Heart left ventricle (tissue), 16 donors: ENCODE measurements at regions not wholly inside any gene's neighbourhood (a gene's known extent, or its start where the extent isn't known, plus 50 kb on each side); places are given as distances from the start of the nearest gene placed in this dataset.

Source experiments
- ATAC-seq, 4 donors: fragments of 200-7000 bp; cut with Tn5 transposase; one replicate each; pipeline ENCODE4 v1.9.1; 2020 to 2022; ENCODE audit warnings: moderate library complexity in 4 of 4, mild to moderate bottlenecking in 3 of 4, moderate number of reproducible peaks in 1 of 4
- DNase-seq, 5 donors: peaks; one replicate each; pipeline ENCODE4 v3.0.0-alpha.2; 2020
- H3K27ac ChIP-seq, 12 donors: fragments of 200-600 bp; sonication (generic) in 4 of 12; one replicate each; pipeline versions ENCODE4 v1.5.0 to v1.8.0; 2016 to 2022; ENCODE audit warnings: mild to moderate bottlenecking in 2 of 12
- H3K27me3 ChIP-seq, 9 donors: fragments of 200-600 bp; sonication (generic) in 2 of 9; one replicate each; pipeline versions ENCODE4 v1.5.1 to v1.8.0; 2016 to 2022; ENCODE audit warnings: mild to moderate bottlenecking in 3 of 9
- H3K36me3 ChIP-seq, 9 donors: fragments of 200-600 bp; sonication (generic) in 2 of 9; one replicate each; pipeline versions ENCODE4 v1.5.0 to v1.8.0; 2018 to 2022; ENCODE audit warnings: mild to moderate bottlenecking in 2 of 9
- H3K4me1 ChIP-seq, 12 donors: fragments of 200-600 bp; sonication (generic) in 4 of 12; one replicate each; pipeline versions ENCODE4 v1.5.0 to v1.8.0; 2016 to 2022; ENCODE audit warnings: mild to moderate bottlenecking in 3 of 12
- H3K4me3 ChIP-seq, 12 donors: fragments of 200-600 bp; sonication (generic) in 4 of 12; one replicate each; pipeline versions ENCODE4 v1.5.0 to v1.8.0; 2017 to 2022; ENCODE audit warnings: mild to moderate bottlenecking in 9 of 12, moderate library complexity in 4 of 12
- H3K9me3 ChIP-seq, 12 donors: fragments of 200-600 bp; sonication (generic) in 4 of 12; one replicate each; pipeline versions ENCODE4 v1.5.0 to v1.8.0; 2016 to 2022; ENCODE audit warnings: mild to moderate bottlenecking in 1 of 12
- POLR2A ChIP-seq, 2 donors: fragments of 450-650 bp; IDR thresholded peaks; one replicate each; pipeline ENCODE4 v1.6.1; 2017; ENCODE audit warnings: antibody characterized with exemption in 2 of 2, mild to moderate bottlenecking in 2 of 2, moderate library complexity in 2 of 2
- WGBS, 4 donors: extraction: QIAGEN DNeasy Blood & Tissue Kit in 2 of 4; methylation state at CpG; one replicate each; pipeline versions ENCODE4 v1.1.5 to v1.1.7; 2013 to 2018; 5-methylcytosine and 5-hydroxymethylcytosine counted together
- intact Hi-C, 10 donors: fragments of 100-400 bp; cut with DNase I; formaldehyde crosslinking; loops; one replicate each; pipeline versions ENCODE4 v1.11.1 to v1.14.2; 2022
- TF ChIP-seq, protein P1 (sequence below), 12 donors: fragments of 200-600 bp; sonication (generic) in 4 of 12; IDR thresholded peaks; one replicate each; pipeline versions ENCODE4 v1.5.0 to v1.8.0; 2018 to 2022; ENCODE audit warnings: antibody characterized with exemption in 12 of 12, mild to moderate bottlenecking in 5 of 12
- donor health status: ischemic (EF 13 %, LVEDD 7.1; RV severe dilation, severe dysfunction).
- donor health status: healthy with polysubstance abuse.
- donor health status: DM: no; HTN: yes; CAD: no.
- donor health status: DM: no; HTN: no; CAD: no.
- donor health status: ischemic (EF 25% LVEDD 6.9; RV normal size, moderate dysfunction).
- donor health status: ischemic (EF 25% LVEDD 5.7; RV mildly dilated, moderate dysfunction).
- donor health status: healthy.
- donor health status: DM: yes; HTN: yes; CAD: no.
- donor health status: ischemic (EF 35%, LVEDD 5.7; RV mildly dilated, moderate dysfunction).
- donor health status: nonischemic (EF 11% LVEDD 7.7; RV severe dilation, severe dysfunction).
- donor health status: DM: yes; HTN: yes; CAD: no.
- donor health status: PGD.
- donor health status: ischemic (EF 29% LVEDD 5.4; RV normal size, mild dysfunction).
- donor health status: nonischemic (EF 23%, LVEDD 6.1; RV moderate dilation, normal function).

DNA sequence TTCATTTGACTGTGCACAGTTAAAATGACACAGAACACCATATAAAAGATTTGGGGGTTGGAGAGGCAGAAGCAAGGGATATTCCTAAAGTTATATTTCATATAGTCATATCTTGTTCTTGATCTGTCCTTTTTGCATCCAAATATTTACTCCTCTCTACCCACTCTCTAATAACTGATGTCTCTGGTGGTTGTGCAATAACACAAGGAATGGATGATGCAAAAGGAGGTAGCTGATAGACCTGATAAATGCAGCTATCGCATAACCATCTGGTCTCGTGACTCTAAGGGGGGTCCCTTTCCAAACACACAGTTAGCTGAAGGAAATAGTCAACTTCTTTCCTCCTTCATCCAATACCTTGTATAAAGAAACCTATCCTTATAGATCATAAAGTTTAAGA, 123.1 kb downstream of the POLR1F start:
- intact Hi-C loops, result no loop called here
- no peaks in the 10 kb centered on the region for H3K4me1 ChIP-seq

DNA sequence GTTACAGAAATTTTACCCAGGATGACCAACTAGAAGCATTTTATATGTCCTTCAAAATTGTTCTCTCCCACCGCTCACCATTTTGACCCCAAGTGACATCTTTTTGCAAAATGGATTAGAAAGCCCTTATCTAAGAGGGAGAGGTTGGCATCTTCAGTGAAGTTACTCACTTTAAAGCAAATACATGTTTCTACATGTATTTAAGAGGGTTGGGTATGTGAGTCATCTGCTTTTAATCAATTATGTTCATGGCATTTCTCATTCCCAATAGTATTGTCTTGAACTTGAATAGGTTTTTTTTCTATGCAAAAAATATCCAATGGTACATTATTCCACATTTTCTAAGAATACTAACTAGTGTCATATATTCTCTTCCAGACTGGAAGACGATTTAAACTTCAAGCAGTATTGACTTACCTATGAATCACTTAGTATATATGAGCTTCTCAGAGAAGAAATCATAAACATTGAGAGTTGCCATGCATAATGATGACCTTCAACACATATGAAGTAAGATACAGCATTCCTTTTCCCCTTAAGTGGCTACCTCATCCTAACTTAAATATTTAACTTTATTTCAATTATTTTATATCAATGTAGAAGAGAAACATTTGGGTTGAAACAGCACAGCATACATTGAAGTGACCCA, 132.8 kb downstream of the POLR1F start:
- DNase-seq, result no peak
- Histone ChIP-seq H3K4me3 (no peak overlapping the region), H3K27me3 (no peaks in the 10 kb centered on the region), H3K36me3 (no peaks in the 10 kb centered on the region), H3K4me1 (no peaks in the 10 kb centered on the region), H3K9me3 (no peaks in the 10 kb centered on the region), H3K27ac (no peak overlapping the region)
- TF ChIP-seq POLR2A (IDR thresholded peaks at IDR 0.05), result no peak
- TF ChIP-seq, protein P1, sequence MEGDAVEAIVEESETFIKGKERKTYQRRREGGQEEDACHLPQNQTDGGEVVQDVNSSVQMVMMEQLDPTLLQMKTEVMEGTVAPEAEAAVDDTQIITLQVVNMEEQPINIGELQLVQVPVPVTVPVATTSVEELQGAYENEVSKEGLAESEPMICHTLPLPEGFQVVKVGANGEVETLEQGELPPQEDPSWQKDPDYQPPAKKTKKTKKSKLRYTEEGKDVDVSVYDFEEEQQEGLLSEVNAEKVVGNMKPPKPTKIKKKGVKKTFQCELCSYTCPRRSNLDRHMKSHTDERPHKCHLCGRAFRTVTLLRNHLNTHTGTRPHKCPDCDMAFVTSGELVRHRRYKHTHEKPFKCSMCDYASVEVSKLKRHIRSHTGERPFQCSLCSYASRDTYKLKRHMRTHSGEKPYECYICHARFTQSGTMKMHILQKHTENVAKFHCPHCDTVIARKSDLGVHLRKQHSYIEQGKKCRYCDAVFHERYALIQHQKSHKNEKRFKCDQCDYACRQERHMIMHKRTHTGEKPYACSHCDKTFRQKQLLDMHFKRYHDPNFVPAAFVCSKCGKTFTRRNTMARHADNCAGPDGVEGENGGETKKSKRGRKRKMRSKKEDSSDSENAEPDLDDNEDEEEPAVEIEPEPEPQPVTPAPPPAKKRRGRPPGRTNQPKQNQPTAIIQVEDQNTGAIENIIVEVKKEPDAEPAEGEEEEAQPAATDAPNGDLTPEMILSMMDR (IDR thresholded peaks at IDR 0.05), result no peak
- intact Hi-C loops, result no loop called here
- no peak for ATAC-seq
- WGBS, 4 donors, result 55 to 77% (median 68%) methylated on average over 2 of the region's 2 CpGs

More for the DNA sequence above, 123.1 kb downstream of the POLR1F start:
- DNase-seq (no peak), ATAC-seq (no peak)
- WGBS, 4 donors, result 80 to 86% (median 83%) methylated on average over 2 of the region's 2 CpGs
- no peak for TF ChIP-seq POLR2A (IDR thresholded peaks at IDR 0.05)
- TF ChIP-seq, protein P1 (IDR thresholded peaks at IDR 0.05), result no peak
- Histone ChIP-seq H3K27ac (no peak overlapping the region), H3K4me3 (no peak overlapping the region), H3K9me3 (peaks cover 0 to under 1% (median 0%) of the 10 kb centered on the region in 12 donors), H3K27me3 (no peaks in the 10 kb centered on the region), H3K36me3 (no peaks in the 10 kb centered on the region)

DNA sequence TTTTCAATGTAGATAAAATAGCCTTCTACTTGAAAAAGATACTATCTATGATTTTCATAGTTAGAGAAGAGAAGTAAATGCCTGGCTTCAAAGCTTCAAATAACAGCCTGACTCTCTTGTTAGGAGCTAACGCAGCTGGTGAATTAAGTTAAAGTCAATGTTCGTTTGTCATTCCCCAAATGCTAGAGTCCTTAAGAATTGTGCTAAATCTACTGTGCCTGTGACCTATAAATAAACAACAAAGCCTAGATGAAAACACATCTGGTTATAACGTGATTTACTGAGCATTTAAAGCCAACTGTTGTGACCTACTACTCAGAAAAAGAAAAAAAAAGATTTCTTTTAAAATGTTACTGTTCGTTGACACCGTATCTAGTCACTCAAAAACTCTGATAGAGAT, 134.7 kb downstream of the POLR1F start:
- TF ChIP-seq, protein P1 (IDR thresholded peaks at IDR 0.05), result no peak
- no peak for TF ChIP-seq POLR2A (IDR thresholded peaks at IDR 0.05)
- H3K4me1 ChIP-seq, result no peaks in the 10 kb centered on the region
- no peaks in the 10 kb centered on the region for H3K9me3 ChIP-seq
- intact Hi-C loops, result no loop called here
- H3K4me3 ChIP-seq, result no peak overlapping the region
- DNase-seq (no peak), ATAC-seq (no peak)
- H3K36me3 ChIP-seq, result no peaks in the 10 kb centered on the region
- WGBS, 4 donors, result 66 to 76% (median 69%) methylated on average over 5 of the region's 5 CpGs
- H3K27me3 ChIP-seq, result no peaks in the 10 kb centered on the region
- H3K27ac ChIP-seq, result no peak overlapping the region

DNA sequence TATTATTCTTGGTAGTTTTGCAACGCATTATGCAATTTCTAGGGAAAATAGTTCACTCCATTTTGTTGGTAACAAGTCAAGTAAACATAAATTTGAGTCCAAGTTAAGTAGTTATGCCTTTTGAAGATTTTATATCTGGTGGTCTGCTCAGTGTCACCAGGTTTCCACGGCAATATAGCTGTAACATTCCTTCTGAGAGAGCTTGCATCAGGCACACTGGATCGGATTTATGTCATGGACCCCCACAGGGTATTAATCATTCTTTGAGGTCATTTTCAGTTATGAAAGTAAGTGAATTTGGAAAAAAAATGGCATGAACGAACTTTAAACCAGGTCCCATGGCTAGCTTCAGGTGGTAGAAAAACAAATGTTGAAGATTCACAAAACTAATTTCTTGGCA, 136.3 kb downstream of the POLR1F start:
- Histone ChIP-seq H3K9me3 (no peaks in the 10 kb centered on the region), H3K27ac (no peak overlapping the region), H3K4me1 (no peaks in the 10 kb centered on the region), H3K36me3 (no peaks in the 10 kb centered on the region), H3K4me3 (no peak overlapping the region), H3K27me3 (no peaks in the 10 kb centered on the region)
- ATAC-seq (no peak), DNase-seq (no peak)
- WGBS, 4 donors, result 50 to 54% (median 52%) methylated on average over 4 of the region's 4 CpGs
- intact Hi-C loops, result no loop called here
- no peak for TF ChIP-seq POLR2A (IDR thresholded peaks at IDR 0.05)
- TF ChIP-seq, protein P1 (IDR thresholded peaks at IDR 0.05), result no peak
